Activated B cell treated with CpG ODN at 0.5 μM for 24 hours (primary cell): ENCODE measurements at regions not wholly inside any gene's neighbourhood (a gene's known extent, or its start where the extent isn't known, plus 50 kb on each side); places are given as distances from the start of the nearest gene placed in this dataset.
"Not testable (repeated sequence)": the region's sequence is repeated elsewhere in the genome, so short reads cannot be mapped to it uniquely, and the experiment has no call there.

Experiments
- ATAC-seq: fragments of 200-7000 bp; cut with Tn5 transposase; one replicate; pipeline ENCODE4 v1.10.0; 2021; ENCODE audit warnings: low read depth, mild to moderate bottlenecking, moderate library complexity
- CTCF ChIA-PET: fragments of 350-600 bp; sonication (Branson Sonifier 250); formaldehyde crosslinking; loops from one replicate; lab custom pipeline; 2021; ENCODE audit warnings: antibody characterized with exemption; lab: Charles Lee
- POLR2A ChIA-PET: fragments of 350-600 bp; sonication (Branson Sonifier 250); formaldehyde crosslinking; loops from one replicate; lab custom pipeline; 2021; ENCODE audit warnings: antibody characterized with exemption; lab: Charles Lee
- DNase-seq: peaks from one replicate; pipeline ENCODE4 v3.0.0; 2022
- H3K27ac Mint-ChIP-seq: one replicate; pipeline ENCODE4 v1.8.0; 2020; ENCODE audit warnings: mixed read lengths
- H3K27me3 Mint-ChIP-seq: one replicate; pipeline ENCODE4 v1.8.0; 2021; ENCODE audit warnings: mixed read lengths
- H3K36me3 Mint-ChIP-seq: one replicate; pipeline ENCODE4 v1.8.0; 2021; ENCODE audit warnings: low read depth, mixed read lengths
- H3K4me1 Mint-ChIP-seq: one replicate; pipeline ENCODE4 v1.8.0; 2021; ENCODE audit warnings: mixed read lengths
- H3K4me3 Mint-ChIP-seq: one replicate; pipeline ENCODE4 v1.8.0; 2020; ENCODE audit warnings: mild to moderate bottlenecking, mixed read lengths
- H3K9me3 Mint-ChIP-seq: one replicate; pipeline ENCODE4 v1.8.0; 2020; ENCODE audit warnings: mixed read lengths
- CTCF ChIP-seq: fragments of 200-600 bp; IDR thresholded peaks from one replicate; pipeline ENCODE4 v1.8.0; 2022; ENCODE audit warnings: antibody characterized with exemption, mild to moderate bottlenecking
- intact Hi-C: fragments of 100-400 bp; cut with micrococcal nuclease; formaldehyde crosslinking; loops from one replicate; pipeline ENCODE4 v1.15.1; 2024

- Mint-ChIP-seq H3K27me3 (no peaks in the 10 kb centered on the region), H3K27ac (no peak overlapping the region), H3K36me3 (no peaks in the 10 kb centered on the region), H3K4me1 (no peaks in the 10 kb centered on the region), H3K4me3 (no peak overlapping the region), H3K9me3 (no peaks in the 10 kb centered on the region)
- ATAC-seq, result no peak
- intact Hi-C loops, result no loop called here
- no peak for DNase-seq
- ChIA-PET POLR2A (no interaction called here), CTCF (no interaction called here)
- no peak for TF ChIP-seq CTCF
Observed at GRCh38 chr11:87536565-87536964, 498.8 kb downstream of the TMEM135 start.

- no peaks in the 10 kb centered on the region for H3K9me3 Mint-ChIP-seq
- DNase-seq (no peak), ATAC-seq (no peak)
- ChIA-PET POLR2A (no interaction called here), CTCF (no interaction called here)
- no peaks in the 10 kb centered on the region for H3K4me1 Mint-ChIP-seq
- H3K36me3 Mint-ChIP-seq, result no peaks in the 10 kb centered on the region
- no peaks in the 10 kb centered on the region for H3K27me3 Mint-ChIP-seq
- intact Hi-C loops, result no loop called here
- TF ChIP-seq CTCF, result no peak
- H3K4me3 Mint-ChIP-seq, result no peak overlapping the region
- H3K27ac Mint-ChIP-seq, result no peak overlapping the region
Observed at GRCh38 chr11:87536016-87536415, 498.3 kb downstream of the TMEM135 start.

DNA sequence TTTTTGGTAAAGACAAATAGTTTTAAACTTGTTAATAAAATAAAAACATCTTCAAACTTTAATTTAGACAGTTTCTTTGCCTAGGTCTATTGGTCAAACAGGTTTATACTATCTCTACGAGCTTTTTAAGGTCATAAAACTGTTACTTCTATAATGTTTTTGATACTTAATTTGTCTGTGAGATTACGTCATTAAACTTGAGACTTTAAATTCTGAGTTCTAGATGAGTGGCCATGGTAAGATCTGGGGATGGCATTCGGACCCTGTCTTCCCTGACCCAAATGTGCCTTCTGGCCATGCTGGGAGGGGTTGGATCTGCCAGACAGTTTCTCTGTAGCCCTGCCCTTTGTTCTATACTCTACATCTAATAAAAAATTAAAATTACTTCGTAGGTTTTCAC is 497.8 kb downstream of the TMEM135 start:
- TF ChIP-seq CTCF, result no peak
- Mint-ChIP-seq H3K27me3 (no peaks in the 10 kb centered on the region), H3K4me3 (no peak overlapping the region), H3K27ac (no peak overlapping the region), H3K4me1 (no peaks in the 10 kb centered on the region), H3K36me3 (no peaks in the 10 kb centered on the region), H3K9me3 (no peaks in the 10 kb centered on the region)
- ChIA-PET POLR2A (no interaction called here), CTCF (no interaction called here)
- no peak for DNase-seq
- intact Hi-C loops, result no loop called here
- no peak for ATAC-seq

DNA sequence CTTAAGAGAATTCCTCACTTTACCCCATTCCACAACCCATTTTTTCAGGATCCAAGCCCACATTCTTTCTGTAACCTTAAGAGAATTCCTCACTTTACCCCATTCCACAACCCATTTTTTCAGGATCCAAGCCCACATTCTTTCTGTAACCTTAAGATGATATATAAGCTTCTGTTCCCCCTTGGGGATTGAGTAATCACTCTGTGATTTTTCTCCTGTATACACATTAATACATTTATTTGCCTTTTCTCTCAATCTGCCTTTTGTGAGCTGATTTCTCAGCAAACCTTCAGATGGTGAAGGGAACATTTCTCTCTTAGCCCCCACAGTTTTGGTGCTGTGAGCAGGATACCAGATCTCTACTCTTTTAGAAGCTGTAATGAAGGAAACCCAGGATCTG is 494.1 kb downstream of the TMEM135 start:
- H3K27ac Mint-ChIP-seq, CTCF ChIA-PET, POLR2A ChIA-PET, H3K36me3 Mint-ChIP-seq, H3K4me3 Mint-ChIP-seq, ATAC-seq, H3K4me1 Mint-ChIP-seq, intact Hi-C loops, H3K27me3 Mint-ChIP-seq, DNase-seq, H3K9me3 Mint-ChIP-seq: not testable (repeated sequence)

- ATAC-seq, result no peak
- Mint-ChIP-seq H3K27me3 (no peaks in the 10 kb centered on the region), H3K4me1 (no peaks in the 10 kb centered on the region), H3K4me3 (no peak overlapping the region), H3K36me3 (no peaks in the 10 kb centered on the region), H3K27ac (no peak overlapping the region), H3K9me3 (no peaks in the 10 kb centered on the region)
- TF ChIP-seq CTCF, result no peak
- ChIA-PET CTCF (no interaction called here), POLR2A (no interaction called here)
- no peak for DNase-seq
- intact Hi-C loops, result no loop called here
Observed at GRCh38 chr11:87529486-87529885, 491.8 kb downstream of the TMEM135 start.

- ChIA-PET POLR2A (no interaction called here), CTCF (no interaction called here)
- Mint-ChIP-seq H3K9me3 (peaks cover 3% of the 10 kb centered on the region), H3K27me3 (no peaks in the 10 kb centered on the region), H3K27ac (no peak overlapping the region), H3K4me1 (no peaks in the 10 kb centered on the region), H3K36me3 (no peaks in the 10 kb centered on the region), H3K4me3 (no peak overlapping the region)
- DNase-seq, result no peak
- intact Hi-C loops, result no loop called here
- no peak for TF ChIP-seq CTCF
- ATAC-seq, result no peak
Observed at GRCh38 chr11:87528752-87529151, 491.0 kb downstream of the TMEM135 start.
